Progenitor cell of endocrine pancreas (in vitro differentiated cells): ENCODE measurements at regions not wholly inside any gene's neighbourhood (a gene's known extent, or its start where the extent isn't known, plus 50 kb on each side); places are given as distances from the start of the nearest gene placed in this dataset.

Source experiments
- DNase-seq: peaks from one replicate; pipeline ENCODE4 v3.0.0; 2021; ENCODE audit warnings: low spot score; ENCODE audit not compliant: unreplicated experiment
- H3K27ac Mint-ChIP-seq: 2 replicates; pipeline ENCODE4 v1.8.0; 2021; ENCODE audit warnings: mild to moderate bottlenecking, moderate library complexity, mixed read lengths
- H3K27me3 Mint-ChIP-seq: 2 replicates; pipeline ENCODE4 v1.8.0; 2021; ENCODE audit warnings: mixed read lengths
- H3K36me3 Mint-ChIP-seq: 2 replicates; pipeline ENCODE4 v1.8.0; 2022; ENCODE audit warnings: mixed read lengths; ENCODE audit not compliant: insufficient read depth
- H3K4me1 Mint-ChIP-seq: 2 replicates; pipeline ENCODE4 v1.8.0; 2021; ENCODE audit warnings: low read depth, mixed read lengths
- H3K4me3 Mint-ChIP-seq: 2 replicates; pipeline ENCODE4 v1.8.0; 2021; ENCODE audit warnings: low read depth, mild to moderate bottlenecking, moderate library complexity, mixed read lengths
- H3K9me3 Mint-ChIP-seq: 2 replicates; pipeline ENCODE4 v1.8.0; 2021; ENCODE audit warnings: low read depth, mixed read lengths
- CTCF ChIP-seq: fragments of 200-600 bp; sonication (generic); IDR thresholded peaks from one replicate; pipeline ENCODE4 v1.5.0; 2021; ENCODE audit warnings: antibody characterized with exemption, mild to moderate bottlenecking; ENCODE audit not compliant: unreplicated experiment

DNA sequence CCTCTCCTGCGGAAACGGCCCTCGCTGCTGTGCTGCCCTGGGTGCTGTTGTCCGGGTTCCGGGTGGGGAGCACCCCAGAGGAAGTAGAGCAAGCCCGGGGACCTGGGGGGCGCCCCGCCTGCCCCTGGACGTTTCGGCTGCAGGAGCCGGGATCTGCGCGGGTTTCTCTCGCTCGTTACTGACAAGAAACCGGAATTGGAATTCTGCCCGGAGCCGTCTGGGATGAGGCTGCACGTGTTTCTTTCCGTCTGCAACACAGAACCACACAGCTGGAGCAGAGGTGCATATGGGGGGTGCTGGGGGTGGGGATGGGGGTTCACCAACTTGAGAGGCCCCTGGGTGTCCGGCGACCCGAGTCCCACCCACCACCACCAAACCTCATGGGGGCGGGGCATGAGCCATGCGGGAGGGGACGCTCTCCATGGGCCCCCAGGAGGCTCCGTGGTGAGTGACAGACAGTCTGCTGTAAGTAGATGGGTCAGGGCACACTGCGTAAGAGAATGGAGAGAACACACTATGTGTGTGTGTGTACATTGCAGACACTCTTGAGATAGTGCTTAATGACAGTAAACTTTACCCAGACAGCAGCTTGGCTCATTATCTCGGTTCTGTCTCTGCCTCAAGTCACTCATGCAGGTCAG lies 261.4 kb upstream of the C1orf174 start:
- no peak for TF ChIP-seq CTCF
- Mint-ChIP-seq H3K9me3 (no peaks in the 10 kb centered on the region), H3K4me3 (no peak overlapping the region), H3K36me3 (no peaks in the 10 kb centered on the region), H3K27me3 (peaks cover 53% of the 10 kb centered on the region), H3K4me1 (peaks cover 9% of the 10 kb centered on the region), H3K27ac (no peak overlapping the region)
- DNase-seq = no peak

DNA sequence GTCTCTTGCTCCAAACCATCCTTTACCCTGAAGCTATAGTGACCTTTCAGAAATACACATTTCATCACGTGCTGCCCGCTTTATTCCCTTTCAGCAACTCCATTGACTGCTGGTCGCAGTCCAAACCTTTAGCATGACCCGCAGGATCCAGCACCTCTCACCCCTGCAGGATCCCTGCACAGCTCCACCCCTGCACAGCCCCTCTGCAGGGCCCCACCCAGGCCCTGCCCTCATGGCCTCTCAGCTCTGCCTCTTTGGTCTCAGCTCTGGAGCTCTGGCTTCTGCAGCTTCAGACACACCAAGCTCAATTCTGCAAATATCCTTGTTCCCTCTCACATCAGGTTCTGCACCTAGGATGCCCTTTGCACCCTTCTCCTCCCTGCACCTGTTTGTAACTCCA lies 264.9 kb upstream of the C1orf174 start:
- no peaks in the 10 kb centered on the region for H3K36me3 Mint-ChIP-seq
- H3K9me3 Mint-ChIP-seq = no peaks in the 10 kb centered on the region
- H3K27me3 Mint-ChIP-seq = peaks cover 57% of the 10 kb centered on the region
- no peaks in the 10 kb centered on the region for H3K4me1 Mint-ChIP-seq
- DNase-seq = no peak
- H3K4me3 Mint-ChIP-seq = no peak overlapping the region
- no peak overlapping the region for H3K27ac Mint-ChIP-seq
- TF ChIP-seq CTCF = no peak

DNA sequence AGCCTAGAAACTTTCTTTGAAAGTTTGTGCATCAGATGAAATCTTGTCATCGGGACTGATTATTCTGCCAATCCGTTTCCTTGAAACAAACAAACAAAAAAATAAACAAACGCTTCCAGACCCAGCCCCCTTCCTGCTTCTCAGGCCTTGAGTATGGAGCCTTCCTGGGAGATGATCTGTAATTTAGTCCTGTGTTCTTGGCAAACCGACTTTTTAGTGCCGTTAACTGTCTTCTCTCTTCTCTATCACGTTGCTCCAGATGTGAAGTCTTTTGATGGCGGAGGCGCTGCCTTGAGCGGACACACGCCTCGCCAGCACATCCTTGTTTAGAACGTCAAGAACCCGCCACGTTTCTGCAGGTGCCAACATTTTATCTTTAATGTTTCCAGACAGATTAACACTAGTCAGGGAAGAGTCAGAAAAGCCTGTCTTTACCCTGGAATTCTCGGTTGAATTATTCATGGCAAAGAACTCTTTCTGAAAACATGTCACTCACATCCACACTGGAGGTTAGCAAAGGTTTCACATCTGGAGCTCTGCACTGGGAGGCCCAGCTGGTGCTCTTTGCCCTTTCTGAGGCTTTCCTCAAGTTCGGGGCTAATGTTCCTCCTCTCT lies 265.7 kb upstream of the C1orf174 start:
- no peaks in the 10 kb centered on the region for H3K36me3 Mint-ChIP-seq
- H3K4me1 Mint-ChIP-seq = no peaks in the 10 kb centered on the region
- no peak overlapping the region for H3K27ac Mint-ChIP-seq
- peaks cover 66% of the 10 kb centered on the region for H3K27me3 Mint-ChIP-seq
- DNase-seq = no peak
- H3K9me3 Mint-ChIP-seq = no peaks in the 10 kb centered on the region
- TF ChIP-seq CTCF = no peak
- no peak overlapping the region for H3K4me3 Mint-ChIP-seq

DNA sequence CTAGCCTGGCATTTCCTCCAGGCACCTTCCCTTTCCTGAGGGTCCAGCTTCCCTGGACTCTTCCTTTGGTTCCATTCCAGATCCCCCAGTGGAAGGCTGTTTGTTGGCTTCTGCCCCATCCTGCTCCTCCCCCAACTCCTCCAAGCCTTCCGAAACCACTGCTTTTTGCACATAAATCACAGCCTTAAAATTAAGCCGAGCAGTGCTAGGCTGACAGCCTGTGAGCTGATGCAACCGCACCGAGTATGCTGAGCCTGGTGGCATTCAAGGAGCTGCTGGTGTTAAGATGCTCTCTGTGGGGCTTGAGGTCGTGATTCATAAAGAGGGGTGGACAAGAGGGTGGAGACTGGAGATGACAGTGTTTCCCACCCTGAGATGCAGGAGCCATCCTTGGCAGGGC lies 266.6 kb upstream of the C1orf174 start:
- Mint-ChIP-seq H3K36me3 (no peaks in the 10 kb centered on the region), H3K9me3 (no peaks in the 10 kb centered on the region), H3K4me1 (no peaks in the 10 kb centered on the region), H3K4me3 (no peak overlapping the region), H3K27me3 (peaks cover 74% of the 10 kb centered on the region), H3K27ac (no peak overlapping the region)
- no peak for TF ChIP-seq CTCF
- no peak for DNase-seq

GRCh38 chr1:4169991-4170390 lies 269.9 kb upstream of the C1orf174 start:
- Mint-ChIP-seq H3K27ac (no peak overlapping the region), H3K4me3 (no peak overlapping the region), H3K36me3 (no peaks in the 10 kb centered on the region), H3K27me3 (peaks cover 69% of the 10 kb centered on the region), H3K9me3 (no peaks in the 10 kb centered on the region), H3K4me1 (no peaks in the 10 kb centered on the region)
- DNase-seq = no peak
- no peak for TF ChIP-seq CTCF
